Vagina (tissue), 2 donors: ENCODE measurements at regions not wholly inside any gene's neighbourhood (a gene's known extent, or its start where the extent isn't known, plus 50 kb on each side); places are given as distances from the start of the nearest gene placed in this dataset.

Experiments
- CTCF ChIP-seq, 3 experiments: fragments of 450-650 bp in 2 of 3; fragments of 200-600 bp in 1 of 3; sonication (generic) in 1 of 3; IDR thresholded peaks; one replicate each; pipeline ENCODE4 v1.5.1; 2017 to 2019; ENCODE audit warnings: antibody characterized with exemption in 3 of 3, mild to moderate bottlenecking in 2 of 3, moderate library complexity in 2 of 3
- POLR2A ChIP-seq, 2 donors: fragments of 450-650 bp; IDR thresholded peaks; one replicate each; pipeline ENCODE4 v1.6.1; 2017; ENCODE audit warnings: antibody characterized with exemption in 2 of 2, mild to moderate bottlenecking in 2 of 2, moderate library complexity in 2 of 2
- POLR2AphosphoS5 ChIP-seq, 2 donors: sonication (generic); formaldehyde crosslinking; IDR thresholded peaks; one replicate each; pipeline ENCODE4 v1.9.0; 2017; ENCODE audit warnings: antibody characterized with exemption in 2 of 2, mild to moderate bottlenecking in 2 of 2, low read depth in 1 of 2; ENCODE audit not compliant: insufficient read depth in 1 of 2

- TF ChIP-seq POLR2A (IDR thresholded peaks at IDR 0.05) = no peak
- no peak for TF ChIP-seq CTCF (IDR thresholded peaks at IDR 0.05)
- no peak for TF ChIP-seq POLR2AphosphoS5 (IDR thresholded peaks at IDR 0.05; ENCODE audit: insufficient read depth in 1 of 2, low read depth in 1 of 2)
Observed at GRCh38 chr7:86301301-86301700, 342.4 kb upstream of the GRM3 start.
